A673 (cell line): ENCODE measurements at regions not wholly inside any gene's neighbourhood (a gene's known extent, or its start where the extent isn't known, plus 50 kb on each side); places are given as distances from the start of the nearest gene placed in this dataset.

Experiments
- BruUV-seq: library from RNA; stranded (reverse); fragments of 400-500 nt; replicated peaks from 2 replicates; lab custom pipeline; 2021; lab: Mats Ljungman, UMichigan
- CTCF ChIA-PET: fragments of 300-600 bp; sonication (Branson Sonifier 250); formaldehyde crosslinking; loops from one replicate; lab custom pipeline; 2022; ENCODE audit warnings: antibody characterized with exemption; lab: Charles Lee
- POLR2A ChIA-PET: fragments of 300-600 bp; sonication (Branson Sonifier 250); formaldehyde crosslinking; loops from one replicate; lab custom pipeline; 2022; ENCODE audit warnings: antibody characterized with exemption; ENCODE audit not compliant: low non-redundant PET; lab: Charles Lee
- DNase-seq: peaks from one replicate; pipeline ENCODE4 v3.0.0-alpha.2; 2015; ENCODE audit warnings: low spot score
- H3K27ac ChIP-seq: fragments of 200-600 bp; sonication (generic); 2 replicates; pipeline ENCODE4 v1.5.1; 2016; ENCODE audit warnings: mixed run types, low read depth, mild to moderate bottlenecking, mixed read lengths, antibody characterized with exemption, low read length; ENCODE audit not compliant: poor library complexity, severe bottlenecking
- H3K27me3 ChIP-seq: fragments of 200-600 bp; sonication (generic); replicated peaks from 2 replicates; pipeline ENCODE4 v1.6.1; 2017; ENCODE audit warnings: mixed run types, low read depth, mild to moderate bottlenecking, mixed read lengths, antibody characterized with exemption, low read length; ENCODE audit not compliant: insufficient read depth, poor library complexity
- H3K36me3 ChIP-seq: fragments of 200-600 bp; sonication (generic); 2 replicates; pipeline ENCODE4 v1.6.1; 2016; ENCODE audit warnings: mixed run types, mild to moderate bottlenecking, mixed read lengths, antibody characterized with exemption, low read length; ENCODE audit not compliant: insufficient read depth, poor library complexity, severe bottlenecking
- H3K4me1 ChIP-seq: fragments of 200-600 bp; sonication (generic); 2 replicates; pipeline ENCODE4 v1.6.1; 2017; ENCODE audit warnings: mixed run types, mild to moderate bottlenecking, mixed read lengths, antibody characterized with exemption, low read length; ENCODE audit not compliant: insufficient read depth, poor library complexity, severe bottlenecking
- H3K4me3 ChIP-seq: fragments of 200-600 bp; sonication (generic); 2 replicates; pipeline ENCODE4 v1.5.1; 2016; ENCODE audit warnings: low read depth, mixed run types, mild to moderate bottlenecking, mixed read lengths, low read length; ENCODE audit not compliant: poor library complexity, severe bottlenecking
- H3K9me3 ChIP-seq: fragments of 200-600 bp; sonication (generic); 2 replicates; pipeline ENCODE4 v1.6.1; 2016; ENCODE audit warnings: mixed run types, low read depth, mild to moderate bottlenecking, mixed read lengths, antibody characterized with exemption, low read length; ENCODE audit not compliant: poor library complexity, severe bottlenecking
- CTCF ChIP-seq: fragments of 300-800, 200-600 bp; sonication (generic); conservative IDR thresholded peaks from 2 replicates; pipeline ENCODE4 v1.5.1; 2017; ENCODE audit warnings: low read depth, mild to moderate bottlenecking, antibody characterized with exemption, low read length, moderate library complexity, mixed read lengths
- EZH2 ChIP-seq: fragments of 200-600 bp; sonication (generic); IDR thresholded peaks from 2 replicates; pipeline ENCODE4 v1.6.1; 2017; ENCODE audit warnings: borderline replicate concordance, low read depth, mild to moderate bottlenecking, mixed read lengths, antibody characterized with exemption, low read length; ENCODE audit not compliant: poor library complexity, severe bottlenecking
- intact Hi-C: fragments of 100-400 bp; cut with micrococcal nuclease; formaldehyde crosslinking; loops from one replicate; pipeline ENCODE4 v1.10.0; 2022; ENCODE audit not compliant: unreplicated experiment

GRCh38 chr11:80779905-80780605, 1339.2 kb upstream of the TENM4 start:
- intact Hi-C loops, result no loop called here
- CTCF ChIA-PET, result no interaction called here

GRCh38 chr11:80778941-80779340, 1338.1 kb upstream of the TENM4 start:
- intact Hi-C loops, result no loop called here
- no peak for DNase-seq
- BruUV-seq, result no TSS peak
- Histone ChIP-seq H3K36me3 (no peaks in the 10 kb centered on the region), H3K27ac (no peak overlapping the region), H3K4me1 (peaks cover 42% of the 10 kb centered on the region), H3K27me3 (no peaks in the 10 kb centered on the region), H3K9me3 (no peaks in the 10 kb centered on the region), H3K4me3 (no peak overlapping the region)
- CTCF ChIA-PET, result no interaction called here
- TF ChIP-seq CTCF, result no peak
- TF ChIP-seq EZH2, result no peak
- POLR2A ChIA-PET, result no interaction called here

More at GRCh38 chr11:80779905-80780605, 1339.2 kb upstream of the TENM4 start:
- POLR2A ChIA-PET, result interaction anchor here (0.7 kb wide), 1 partner anchor 21 kb away, joined by 3 read pairs; no protein-coding TSS in a partner anchor
- peaks cover 38% of the 10 kb centered on the region for H3K4me1 ChIP-seq
- no peak overlapping the region for H3K27ac ChIP-seq
- BruUV-seq, result no TSS peak
- TF ChIP-seq EZH2 (no peak), CTCF (no peak)
- no peak for DNase-seq
- no peak overlapping the region for H3K4me3 ChIP-seq
- no peaks in the 10 kb centered on the region for H3K36me3 ChIP-seq
- H3K27me3 ChIP-seq, result no peaks in the 10 kb centered on the region
- no peaks in the 10 kb centered on the region for H3K9me3 ChIP-seq

GRCh38 chr11:80778432-80778831, 1337.6 kb upstream of the TENM4 start:
- CTCF ChIA-PET, result no interaction called here
- intact Hi-C loops, result no loop called here
- Histone ChIP-seq H3K9me3 (no peaks in the 10 kb centered on the region), H3K27me3 (no peaks in the 10 kb centered on the region), H3K4me3 (no peak overlapping the region), H3K27ac (no peak overlapping the region), H3K4me1 (peaks cover 39% of the 10 kb centered on the region), H3K36me3 (no peaks in the 10 kb centered on the region)
- no TSS peak for BruUV-seq
- POLR2A ChIA-PET, result no interaction called here
- TF ChIP-seq CTCF (no peak), EZH2 (no peak)
- DNase-seq, result no peak
